ENCODE measurements at regions not wholly inside any gene's neighbourhood (a gene's known extent, or its start where the extent isn't known, plus 50 kb on each side); places are given as distances from the start of the nearest gene placed in this dataset.
"Not testable (repeated sequence)": the region's sequence is repeated elsewhere in the genome, so short reads cannot be mapped to it uniquely, and the experiment has no call there.

GRCh38 chr4:146105464-146105863 lies 70.1 kb upstream of the LSM6 start:
- no peak overlapping the region for H3K4me3 ChIP-seq (ENCODE audit: low read depth, low read length)
- DNase-seq (ENCODE audit: low read depth), result no peak
- TF ChIP-seq, protein P1, sequence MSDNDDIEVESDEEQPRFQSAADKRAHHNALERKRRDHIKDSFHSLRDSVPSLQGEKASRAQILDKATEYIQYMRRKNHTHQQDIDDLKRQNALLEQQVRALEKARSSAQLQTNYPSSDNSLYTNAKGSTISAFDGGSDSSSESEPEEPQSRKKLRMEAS (IDR thresholded peaks at IDR 0.05; ENCODE audit: low read depth, low read length), result no peak
- TF ChIP-seq, protein P2, sequence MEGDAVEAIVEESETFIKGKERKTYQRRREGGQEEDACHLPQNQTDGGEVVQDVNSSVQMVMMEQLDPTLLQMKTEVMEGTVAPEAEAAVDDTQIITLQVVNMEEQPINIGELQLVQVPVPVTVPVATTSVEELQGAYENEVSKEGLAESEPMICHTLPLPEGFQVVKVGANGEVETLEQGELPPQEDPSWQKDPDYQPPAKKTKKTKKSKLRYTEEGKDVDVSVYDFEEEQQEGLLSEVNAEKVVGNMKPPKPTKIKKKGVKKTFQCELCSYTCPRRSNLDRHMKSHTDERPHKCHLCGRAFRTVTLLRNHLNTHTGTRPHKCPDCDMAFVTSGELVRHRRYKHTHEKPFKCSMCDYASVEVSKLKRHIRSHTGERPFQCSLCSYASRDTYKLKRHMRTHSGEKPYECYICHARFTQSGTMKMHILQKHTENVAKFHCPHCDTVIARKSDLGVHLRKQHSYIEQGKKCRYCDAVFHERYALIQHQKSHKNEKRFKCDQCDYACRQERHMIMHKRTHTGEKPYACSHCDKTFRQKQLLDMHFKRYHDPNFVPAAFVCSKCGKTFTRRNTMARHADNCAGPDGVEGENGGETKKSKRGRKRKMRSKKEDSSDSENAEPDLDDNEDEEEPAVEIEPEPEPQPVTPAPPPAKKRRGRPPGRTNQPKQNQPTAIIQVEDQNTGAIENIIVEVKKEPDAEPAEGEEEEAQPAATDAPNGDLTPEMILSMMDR (IDR thresholded peaks at IDR 0.05; ENCODE audit: low read depth, low read length), result no peak
- TF ChIP-seq POLR2A (IDR thresholded peaks at IDR 0.05; ENCODE audit: extremely low read depth, insufficient read length) (no peak), MYC (IDR thresholded peaks at IDR 0.05; ENCODE audit: low read depth, low read length) (no peak)

DNA sequence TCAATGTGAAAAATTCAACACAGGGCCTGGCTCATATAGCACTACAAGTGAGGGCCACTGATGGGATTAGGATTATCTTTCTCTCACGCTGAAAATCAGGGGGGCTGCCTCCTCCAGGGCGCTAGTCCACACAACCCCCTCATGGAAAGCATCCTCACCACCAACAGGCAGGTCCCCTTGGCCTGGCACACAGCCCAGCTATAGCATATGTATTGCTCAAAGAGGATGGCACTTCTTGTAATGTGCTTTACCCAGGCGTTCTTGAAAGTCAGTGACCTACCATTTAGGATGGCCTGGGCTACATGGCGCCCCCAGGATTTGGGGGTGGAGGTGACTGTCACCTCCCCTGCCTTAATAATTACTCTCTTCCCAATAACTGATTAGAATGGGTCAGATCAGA lies 71.0 kb upstream of the LSM6 start:
- no peak overlapping the region for H3K4me3 ChIP-seq (ENCODE audit: low read depth, low read length)
- TF ChIP-seq POLR2A (IDR thresholded peaks at IDR 0.05; ENCODE audit: extremely low read depth, insufficient read length) (no peak), MYC (IDR thresholded peaks at IDR 0.05; ENCODE audit: low read depth, low read length) (no peak)
- TF ChIP-seq, protein P2 (IDR thresholded peaks at IDR 0.05; ENCODE audit: low read depth, low read length), result no peak
- TF ChIP-seq, protein P1 (IDR thresholded peaks at IDR 0.05; ENCODE audit: low read depth, low read length), result no peak
- DNase-seq (ENCODE audit: low read depth), result no peak

GRCh38 chr4:146104052-146104451 lies 71.5 kb upstream of the LSM6 start:
- not testable (repeated sequence) for H3K4me3 ChIP-seq (ENCODE audit: low read depth, low read length); DNase-seq (ENCODE audit: low read depth)

- no peak overlapping the region for H3K4me3 ChIP-seq (ENCODE audit: low read depth, low read length)
- no peak for DNase-seq (ENCODE audit: low read depth)
- TF ChIP-seq, protein P2 (IDR thresholded peaks at IDR 0.05; ENCODE audit: low read depth, low read length), result no peak
- TF ChIP-seq POLR2A (IDR thresholded peaks at IDR 0.05; ENCODE audit: extremely low read depth, insufficient read length), result no peak
- no peak for TF ChIP-seq MYC (IDR thresholded peaks at IDR 0.05; ENCODE audit: low read depth, low read length)
- TF ChIP-seq, protein P1 (IDR thresholded peaks at IDR 0.05; ENCODE audit: low read depth, low read length), result no peak
Observed at GRCh38 chr4:146099585-146099984, 75.9 kb upstream of the LSM6 start.

GRCh38 chr4:146098978-146099377 lies 76.5 kb upstream of the LSM6 start:
- DNase-seq (ENCODE audit: low read depth), result no peak
- H3K4me3 ChIP-seq (ENCODE audit: low read depth, low read length), result no peak overlapping the region

DNA sequence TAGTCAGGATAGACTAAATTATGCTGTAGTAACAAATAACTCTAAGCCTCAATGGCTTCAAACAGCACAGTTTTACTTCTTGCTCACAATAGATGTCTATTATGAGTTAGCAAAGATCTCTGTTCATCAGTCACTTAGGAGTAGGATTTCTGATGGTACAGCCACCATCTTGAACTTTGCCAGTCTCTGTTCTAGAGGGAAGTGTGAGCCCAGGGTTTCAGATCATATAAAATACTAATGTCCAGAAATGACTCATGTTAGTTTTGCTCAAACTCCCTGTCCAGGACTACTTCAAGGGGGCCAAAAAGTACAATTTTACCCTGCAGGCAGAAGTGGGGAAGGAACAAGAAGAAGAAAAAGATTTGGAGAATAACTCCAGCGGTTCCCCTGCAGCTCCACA lies 77.1 kb upstream of the LSM6 start:
- TF ChIP-seq POLR2A (IDR thresholded peaks at IDR 0.05; ENCODE audit: extremely low read depth, insufficient read length), result no peak
- TF ChIP-seq, protein P2 (IDR thresholded peaks at IDR 0.05; ENCODE audit: low read depth, low read length), result no peak
- TF ChIP-seq, protein P1 (IDR thresholded peaks at IDR 0.05; ENCODE audit: low read depth, low read length), result no peak
- no peak for TF ChIP-seq MYC (IDR thresholded peaks at IDR 0.05; ENCODE audit: low read depth, low read length)
- H3K4me3 ChIP-seq (ENCODE audit: low read depth, low read length), result no peak overlapping the region
- no peak for DNase-seq (ENCODE audit: low read depth)

More at GRCh38 chr4:146098978-146099377, 76.5 kb upstream of the LSM6 start:
- TF ChIP-seq, protein P1 (IDR thresholded peaks at IDR 0.05; ENCODE audit: low read depth, low read length), result no peak
- TF ChIP-seq POLR2A (IDR thresholded peaks at IDR 0.05; ENCODE audit: extremely low read depth, insufficient read length), result no peak
- no peak for TF ChIP-seq MYC (IDR thresholded peaks at IDR 0.05; ENCODE audit: low read depth, low read length)
- TF ChIP-seq, protein P2 (IDR thresholded peaks at IDR 0.05; ENCODE audit: low read depth, low read length), result no peak

Data from NB4 (cell line).